ENCODE measurements at regions not wholly inside any gene's neighbourhood (a gene's known extent, or its start where the extent isn't known, plus 50 kb on each side); places are given as distances from the start of the nearest gene placed in this dataset.
"Not testable (repeated sequence)": the region's sequence is repeated elsewhere in the genome, so short reads cannot be mapped to it uniquely, and the experiment has no call there.

DNA sequence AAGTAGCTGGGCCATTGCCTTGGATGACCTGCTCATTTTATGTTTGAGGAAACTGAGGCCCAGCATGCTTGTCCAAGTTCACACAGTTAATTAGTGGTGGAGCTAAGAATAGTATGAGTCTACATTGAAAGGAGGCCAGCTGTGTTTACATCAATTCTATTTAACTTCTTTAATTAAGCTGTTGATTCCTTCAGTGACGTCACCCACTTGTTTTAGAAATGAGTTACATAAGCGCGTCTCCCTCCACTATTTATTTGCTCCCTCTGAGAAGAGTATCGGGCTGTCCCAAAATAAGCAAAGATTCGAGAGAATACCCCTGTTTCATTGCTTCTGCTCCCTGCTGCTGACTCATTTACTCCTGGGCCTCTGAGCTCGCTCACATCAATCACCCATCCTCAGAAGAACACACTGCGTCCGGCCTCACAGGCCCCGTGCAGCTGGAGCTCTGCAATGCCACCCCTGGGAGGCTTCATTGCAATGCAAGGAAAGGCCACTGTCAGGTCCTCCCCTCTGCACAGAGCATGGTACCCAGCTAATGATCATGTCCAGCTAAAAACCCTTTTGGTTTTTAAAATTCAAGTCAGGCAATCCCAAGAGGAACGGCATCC lies 74.8 kb upstream of the BMP2 start:
- DNase-seq: no peak

DNA sequence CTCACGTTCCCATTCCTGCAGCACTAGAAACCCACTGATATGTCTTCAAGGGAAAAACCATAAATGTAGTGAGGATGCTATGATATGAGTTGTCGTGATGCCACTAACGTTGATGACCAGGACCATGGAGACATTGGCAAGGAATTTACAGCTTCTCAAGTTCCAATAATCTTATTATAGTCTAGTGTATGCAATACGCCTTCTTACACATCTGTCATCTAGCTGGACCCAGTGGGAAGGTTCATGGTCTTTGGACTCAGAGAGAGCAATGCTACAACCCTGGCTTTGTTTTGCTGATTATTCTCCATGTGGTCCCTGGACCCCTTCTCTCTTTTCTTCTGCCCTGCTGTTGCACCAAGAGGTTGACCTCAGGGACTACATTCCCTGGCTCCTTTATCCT lies 76.0 kb upstream of the BMP2 start:
- no peak for DNase-seq

DNA sequence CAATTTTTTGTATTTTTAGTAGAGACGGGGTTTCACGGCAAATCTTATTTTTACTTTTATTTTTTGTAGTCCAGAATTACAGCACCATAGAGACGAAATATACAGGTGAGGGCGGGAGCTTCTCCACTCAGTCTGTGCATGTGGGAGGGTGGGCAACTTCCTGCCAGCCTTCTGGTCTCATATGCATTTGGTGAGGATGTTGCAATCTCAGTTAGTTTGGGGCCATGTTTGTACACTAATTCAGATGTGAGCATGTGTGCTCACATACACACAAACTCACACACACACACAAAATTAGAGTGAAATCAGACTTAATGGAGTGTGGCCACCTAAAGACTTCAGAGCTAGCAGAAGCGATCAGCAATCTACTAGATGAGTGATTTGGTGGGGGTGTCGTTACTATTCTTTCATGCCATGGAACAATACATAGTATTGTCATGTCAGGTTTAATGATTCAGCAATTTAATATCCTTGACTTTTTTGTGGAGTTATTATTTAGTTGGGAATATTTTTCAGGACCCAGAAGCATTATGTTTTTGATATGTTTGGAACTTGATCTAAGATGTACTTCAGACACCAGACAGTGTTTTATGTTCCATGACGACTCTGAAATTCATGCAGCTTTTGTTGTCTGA lies 78.0 kb upstream of the BMP2 start:
- DNase-seq: no peak

DNA sequence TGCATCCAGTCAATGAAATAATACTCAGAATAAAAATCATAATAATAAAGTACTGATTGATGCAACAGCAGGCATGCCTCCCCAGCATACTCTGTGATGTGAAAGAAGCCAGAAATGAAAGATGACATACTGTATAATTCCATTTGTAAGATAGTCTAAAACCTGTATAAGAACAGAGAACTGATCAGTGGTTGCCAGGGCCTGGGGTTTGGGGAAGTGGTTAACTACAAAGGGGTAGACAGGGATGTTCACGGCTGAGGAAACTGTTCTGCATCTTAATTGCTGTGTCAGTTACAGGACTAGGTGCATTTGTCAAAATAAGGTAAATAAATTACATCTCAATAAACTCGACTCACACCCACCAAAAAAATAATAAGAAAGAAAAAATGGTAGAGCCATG lies 81.3 kb upstream of the BMP2 start:
- no peak for DNase-seq

DNA sequence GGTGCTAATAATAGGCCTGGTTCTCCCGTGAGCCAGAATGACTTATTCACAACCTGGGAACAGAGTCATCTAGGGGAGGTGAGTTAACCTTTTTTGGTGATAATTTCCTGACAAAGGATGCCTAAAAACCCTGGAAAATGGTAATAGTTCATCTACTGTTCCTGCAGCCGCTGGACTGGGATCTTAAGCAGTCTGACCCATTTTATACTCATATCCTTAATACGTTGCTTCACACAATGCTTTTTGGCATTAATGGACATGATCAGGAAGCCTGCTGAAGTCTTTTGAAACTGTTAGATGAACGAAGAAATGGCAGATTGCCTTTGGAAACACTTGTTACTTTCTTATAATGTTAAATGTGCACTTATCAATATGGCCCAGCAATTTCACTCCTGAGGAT lies 81.9 kb upstream of the BMP2 start:
- no peak for DNase-seq

DNA sequence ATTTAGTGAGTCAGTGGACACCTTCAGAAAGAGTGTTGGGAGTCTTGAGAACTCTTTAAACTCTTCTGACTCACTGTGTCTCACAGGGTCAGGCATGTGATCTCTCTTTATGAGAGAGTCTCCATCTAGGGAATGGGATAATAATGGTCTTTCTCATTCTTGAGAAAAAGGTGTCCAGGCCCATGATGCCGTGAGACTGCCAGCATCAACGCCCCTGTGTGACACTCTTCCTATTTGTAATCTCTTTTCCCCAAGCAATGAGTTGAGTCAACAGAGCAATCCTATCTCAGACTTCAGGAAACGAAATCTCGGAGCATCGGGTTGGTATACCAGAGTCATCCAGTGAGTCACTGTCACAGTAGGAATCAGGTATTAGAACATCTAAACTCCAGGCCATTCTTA lies 82.3 kb upstream of the BMP2 start:
- DNase-seq: no peak

DNA sequence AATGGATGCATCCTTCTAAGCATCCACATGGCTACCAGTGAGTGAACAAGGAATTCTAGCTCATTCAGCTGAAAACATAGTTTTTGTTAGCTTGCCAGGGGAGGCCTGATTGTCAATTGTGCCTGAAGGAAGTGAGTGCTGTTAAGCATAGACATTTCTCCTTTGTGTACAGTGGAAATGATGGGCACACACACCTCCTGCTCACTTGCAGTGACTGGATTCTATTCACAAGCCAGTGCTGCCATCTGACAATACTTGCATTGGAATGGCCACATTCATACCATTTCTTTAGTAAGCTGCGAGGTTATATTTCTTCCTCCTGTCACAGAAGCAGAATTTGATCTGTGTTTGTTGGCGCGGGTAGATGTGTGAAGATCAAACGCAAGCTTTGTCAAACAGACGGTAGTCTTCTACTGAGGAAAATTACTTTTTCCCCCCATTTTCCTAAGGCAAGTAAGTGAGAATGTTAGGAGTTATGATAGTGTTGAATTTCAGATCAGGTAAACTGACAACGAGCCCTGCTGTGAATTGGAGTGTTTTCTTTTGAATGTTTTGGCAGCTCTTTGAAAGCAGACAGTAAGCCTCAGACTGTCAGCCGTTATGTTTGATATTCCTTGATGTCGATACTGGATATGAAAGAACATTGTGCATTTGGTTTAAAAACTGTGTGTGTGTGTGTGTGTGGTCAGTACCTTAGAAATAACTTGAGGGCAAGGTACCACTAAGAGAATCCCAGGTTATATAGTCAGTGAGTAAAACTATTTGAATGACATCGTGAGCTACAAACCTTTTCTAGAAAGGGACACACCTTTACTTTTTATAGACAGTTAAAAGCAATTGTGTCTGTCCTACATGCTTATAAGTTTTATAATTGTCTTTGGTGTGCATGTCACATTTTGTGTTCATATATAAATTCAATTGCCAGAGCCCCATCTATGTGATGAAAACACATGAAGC lies 84.2 kb upstream of the BMP2 start:
- no peak for DNase-seq

DNA sequence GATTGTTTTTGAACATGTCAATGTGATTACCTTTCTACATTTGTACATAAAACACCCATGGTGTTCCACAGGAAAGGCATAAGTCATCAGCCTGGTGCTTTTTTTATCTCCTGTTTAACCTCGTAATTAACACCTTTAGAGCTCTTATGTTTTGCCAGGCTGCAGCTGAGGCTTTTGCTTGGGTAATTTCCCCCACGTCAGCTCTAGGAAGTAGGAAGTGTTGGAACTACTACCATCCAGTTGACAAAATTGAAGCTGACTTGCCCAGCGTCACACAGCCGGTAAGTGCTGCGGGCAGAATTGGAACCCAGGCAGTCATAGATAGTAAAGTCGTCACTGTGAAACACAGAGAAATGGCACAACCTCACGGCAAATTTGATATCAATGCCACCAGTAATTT lies 86.6 kb upstream of the BMP2 start:
- no peak for DNase-seq

DNA sequence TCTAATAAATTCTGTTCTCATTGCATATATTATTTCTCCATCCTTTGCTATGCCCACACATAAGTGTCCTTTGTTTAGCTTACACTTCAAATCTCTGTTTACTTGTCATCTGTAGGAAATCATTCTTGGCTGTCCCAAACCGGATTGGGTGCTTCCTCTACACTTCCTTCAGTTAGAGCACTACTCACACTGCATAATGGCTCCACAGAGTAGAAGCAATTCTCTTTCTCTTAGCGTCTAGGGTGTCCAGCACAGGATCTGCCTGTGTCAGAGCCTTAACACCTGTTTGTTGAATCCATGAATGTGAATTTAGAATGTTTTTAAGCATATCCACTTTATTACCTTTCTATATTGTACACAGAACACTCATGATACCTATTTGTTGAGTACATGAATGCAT lies 87.0 kb upstream of the BMP2 start:
- DNase-seq: no peak

DNA sequence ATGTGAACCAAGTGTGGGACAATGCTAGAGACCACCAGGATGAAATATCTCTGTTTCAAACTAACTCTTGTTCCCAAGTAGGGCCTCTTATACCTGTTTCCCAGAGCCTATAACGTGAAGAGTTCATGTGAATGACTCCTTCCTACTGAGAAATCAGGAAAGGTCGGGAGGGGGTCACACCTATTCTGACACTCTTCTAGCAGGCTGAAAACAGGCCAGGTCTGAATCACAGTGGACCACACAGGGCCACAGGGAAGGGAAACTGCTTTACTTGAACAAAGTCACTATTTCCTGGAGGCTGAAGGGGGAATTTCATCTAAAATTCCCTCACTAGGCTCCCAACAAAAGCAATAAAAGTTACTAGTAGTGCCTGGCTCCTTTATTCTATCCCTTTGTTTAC lies 88.4 kb upstream of the BMP2 start:
- DNase-seq: no peak

DNA sequence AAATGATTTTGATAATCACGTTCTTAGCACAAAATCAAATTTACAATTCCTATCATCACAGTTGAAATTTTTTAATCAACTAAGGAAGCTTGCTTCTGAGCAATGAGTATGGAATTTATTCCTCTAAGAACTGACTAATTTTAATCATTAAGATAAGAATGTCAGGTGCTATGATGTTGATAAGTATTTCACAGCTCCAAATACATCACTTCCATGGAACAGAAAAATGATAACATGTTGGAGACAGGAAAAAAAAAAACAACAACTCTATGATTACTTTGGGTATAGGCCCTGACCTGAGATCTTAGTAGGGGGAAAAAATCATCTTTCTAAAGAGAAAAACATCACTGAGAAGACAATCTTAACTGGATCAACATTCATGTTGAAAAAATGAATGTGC lies 89.4 kb upstream of the BMP2 start:
- no peak for DNase-seq

DNA sequence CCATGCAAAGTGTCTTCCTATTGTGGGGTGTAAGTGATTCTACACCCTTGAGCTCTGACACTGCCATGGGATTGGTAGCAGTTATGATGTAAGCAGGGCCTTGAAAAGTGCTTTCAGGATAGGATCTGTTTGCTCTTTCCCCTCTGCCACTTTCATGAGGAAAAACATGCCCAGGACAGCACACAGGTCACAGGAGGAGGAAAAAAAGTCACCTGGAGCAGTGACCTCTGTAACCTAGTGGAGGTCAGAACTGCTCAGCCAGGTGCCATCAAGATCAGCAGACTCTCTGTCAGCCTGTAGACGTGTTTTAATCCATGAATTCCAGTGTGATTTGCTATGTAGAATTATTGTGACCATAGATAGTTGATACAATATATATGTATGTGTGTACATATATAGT lies 92.7 kb upstream of the BMP2 start:
- DNase-seq: no peak

DNA sequence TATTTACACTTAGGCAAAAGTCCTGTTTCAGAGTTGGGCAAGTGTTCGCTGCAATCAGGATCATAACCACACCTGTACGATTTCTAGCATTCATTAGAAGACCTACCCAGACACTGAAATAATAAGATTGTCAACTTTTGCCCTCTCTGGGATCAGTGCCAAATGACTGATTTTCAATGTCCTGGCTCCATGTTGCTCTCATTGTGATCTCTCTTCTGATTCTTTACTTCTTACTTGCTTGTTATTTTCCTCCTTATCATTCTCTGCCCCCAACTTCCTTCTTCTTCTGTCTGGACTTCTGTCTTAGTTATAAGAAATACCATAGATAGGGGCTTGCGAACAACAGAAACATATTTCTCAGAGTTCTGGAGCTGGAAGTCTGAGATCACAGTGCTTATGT lies 94.4 kb upstream of the BMP2 start:
- DNase-seq: no peak

DNA sequence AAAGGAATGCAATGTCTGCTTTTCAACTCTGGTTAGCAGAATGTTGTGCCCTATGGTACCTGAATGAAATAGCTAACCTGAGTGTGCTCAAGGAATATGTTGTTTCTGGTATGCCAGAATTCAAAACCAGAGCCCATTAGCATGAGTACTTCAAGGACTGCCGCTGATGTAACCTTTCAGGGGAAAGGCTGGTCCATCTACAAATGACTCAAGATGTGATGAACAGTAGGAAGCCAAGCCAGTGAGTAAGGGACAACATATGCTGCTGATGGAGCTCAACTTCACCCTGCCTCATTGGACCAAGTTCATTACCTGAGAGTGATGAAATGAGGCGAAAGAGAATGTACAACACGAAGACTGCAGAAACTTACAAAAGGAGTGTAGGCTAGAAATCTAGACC lies 95.7 kb upstream of the BMP2 start:
- no peak for DNase-seq

DNA sequence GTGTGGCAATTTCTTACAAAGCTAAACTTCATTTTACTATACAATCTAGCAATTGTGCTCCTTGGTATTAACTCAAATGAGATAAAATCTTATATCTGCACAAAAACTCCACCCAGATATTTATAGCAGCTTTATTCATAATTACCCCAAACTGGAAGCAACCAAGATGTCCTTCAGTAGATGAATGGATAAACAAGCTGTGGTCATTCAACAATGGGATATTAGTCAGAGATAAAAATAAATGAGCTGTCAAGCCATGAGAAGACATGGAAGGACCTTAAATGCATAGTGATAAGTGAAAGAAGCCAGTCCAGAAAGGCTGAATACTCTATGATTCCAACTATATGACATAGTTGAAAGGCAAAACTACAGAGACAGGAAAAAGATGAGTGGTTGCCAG lies 98.9 kb upstream of the BMP2 start:
- DNase-seq: no peak

DNA sequence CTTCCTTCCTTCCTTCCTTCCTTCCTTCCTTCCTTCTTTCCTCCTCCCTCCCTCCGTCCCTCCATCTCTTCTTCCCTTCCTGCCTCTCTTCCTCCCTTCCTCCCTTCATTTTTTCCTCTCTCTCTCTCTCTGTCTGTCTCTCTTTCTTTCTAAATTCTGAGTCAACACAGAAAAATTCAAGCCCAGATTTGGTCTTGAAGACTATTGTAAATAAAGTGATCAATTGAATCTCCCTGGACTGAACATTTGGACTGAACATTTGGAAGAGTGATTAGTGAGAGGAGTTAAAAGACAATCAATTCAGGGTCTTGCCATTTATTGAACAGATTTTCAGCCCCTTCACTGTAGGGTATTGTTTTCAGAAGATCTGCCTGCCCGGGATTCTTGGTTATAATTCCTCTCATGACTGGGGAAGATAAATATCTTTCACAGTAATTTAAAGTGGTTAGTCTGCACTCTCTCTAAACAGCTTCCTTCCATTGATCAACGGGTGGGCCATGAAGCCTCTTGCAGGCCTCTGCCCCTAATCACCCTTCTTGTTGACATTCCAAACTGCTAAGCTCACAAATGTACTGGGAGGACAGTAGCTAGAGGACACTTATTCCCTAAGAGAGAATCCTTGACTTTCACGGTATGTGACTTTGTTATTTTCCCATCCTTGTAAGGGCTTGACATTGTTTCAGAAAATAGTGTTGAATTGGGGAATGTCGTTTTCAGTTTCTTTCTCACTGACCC lies 101.7 kb upstream of the BMP2 start:
- no peak for DNase-seq

DNA sequence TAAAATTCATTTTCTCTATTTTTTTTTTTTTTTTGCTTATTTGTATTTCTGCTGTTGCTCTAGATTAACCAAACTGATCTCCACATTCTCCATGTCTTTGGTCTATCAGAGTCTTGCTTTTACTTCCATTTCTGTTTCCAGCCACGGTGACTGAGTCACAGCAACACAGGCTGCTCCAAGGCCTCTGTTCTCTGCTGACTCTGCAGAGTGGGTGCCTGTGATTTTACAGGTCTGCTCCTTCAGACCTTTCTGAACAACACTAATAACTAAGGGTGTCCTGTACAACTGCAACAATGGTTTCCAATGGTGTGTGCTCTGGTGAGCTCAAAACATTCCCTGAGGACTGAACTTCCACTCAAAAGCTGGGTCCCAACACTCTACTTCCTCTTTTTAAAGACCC lies 102.3 kb upstream of the BMP2 start:
- DNase-seq: no peak

DNA sequence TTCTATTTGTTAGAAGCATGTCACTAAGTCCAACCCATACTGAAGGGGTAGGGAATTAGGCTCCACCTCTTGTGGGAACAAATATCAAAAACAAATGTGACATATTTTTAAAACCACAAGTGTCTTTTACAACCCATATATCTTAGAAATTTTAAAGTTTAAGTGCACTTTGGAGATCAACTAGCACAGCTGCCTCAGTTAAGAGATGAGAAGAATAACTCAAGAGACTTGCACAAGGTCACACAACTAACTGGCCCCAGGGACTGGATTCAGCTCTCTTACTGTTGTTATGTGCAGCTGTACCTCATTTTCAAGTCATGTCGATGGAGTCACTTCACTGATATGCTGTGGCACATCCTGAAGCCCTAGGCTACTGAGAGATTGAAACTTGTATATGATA lies 102.9 kb upstream of the BMP2 start:
- DNase-seq: no peak

DNA sequence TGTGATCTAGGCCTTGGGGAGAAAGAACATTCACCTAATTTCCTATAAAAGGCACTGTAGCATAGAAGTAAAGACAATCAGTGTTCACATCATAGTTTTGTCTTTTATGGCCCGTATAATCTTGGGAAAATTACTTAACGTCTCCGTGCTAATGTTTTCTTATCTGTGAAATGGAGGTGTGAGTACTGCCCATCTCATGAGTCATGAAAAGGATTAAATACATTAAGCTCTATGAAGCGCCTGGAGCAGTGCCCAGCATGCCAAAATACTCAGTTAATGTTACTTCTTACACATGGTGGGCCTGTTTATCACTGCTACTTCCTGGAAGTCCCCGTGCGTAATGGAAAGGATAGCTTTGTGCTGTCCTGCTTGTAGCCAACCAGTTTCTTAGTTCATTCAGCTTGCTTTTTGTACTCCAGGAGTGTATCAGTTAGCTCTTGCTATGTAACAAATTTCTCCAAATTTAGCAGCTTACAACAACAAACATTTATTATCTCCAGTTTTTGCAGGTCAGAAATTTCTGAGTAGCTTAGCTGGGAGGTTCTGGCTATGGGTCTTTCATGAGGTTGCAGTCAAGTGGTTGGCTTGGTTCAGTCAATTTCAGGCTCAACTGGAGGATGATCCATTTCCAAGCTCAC lies 103.6 kb upstream of the BMP2 start:
- DNase-seq: no peak

DNA sequence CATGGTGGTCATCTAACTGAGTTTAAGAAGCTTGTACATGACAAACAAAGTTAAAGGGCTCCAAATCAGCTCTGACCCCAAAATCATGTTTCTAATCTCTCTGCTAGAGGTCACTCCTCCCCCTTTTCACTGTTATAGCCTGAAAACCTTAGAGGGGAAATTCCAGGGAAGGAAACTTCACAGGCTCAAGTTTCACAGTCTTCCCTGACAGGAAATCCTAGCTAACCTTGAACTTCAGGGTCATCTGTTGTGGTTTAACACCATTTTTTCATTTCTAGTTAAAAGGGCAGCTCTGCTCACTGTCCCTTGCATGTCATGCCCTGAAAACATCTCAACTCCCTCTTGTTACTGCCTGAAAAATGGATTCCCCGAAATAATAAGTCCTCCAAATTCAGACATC lies 104.4 kb upstream of the BMP2 start:
- DNase-seq: no peak

DNA sequence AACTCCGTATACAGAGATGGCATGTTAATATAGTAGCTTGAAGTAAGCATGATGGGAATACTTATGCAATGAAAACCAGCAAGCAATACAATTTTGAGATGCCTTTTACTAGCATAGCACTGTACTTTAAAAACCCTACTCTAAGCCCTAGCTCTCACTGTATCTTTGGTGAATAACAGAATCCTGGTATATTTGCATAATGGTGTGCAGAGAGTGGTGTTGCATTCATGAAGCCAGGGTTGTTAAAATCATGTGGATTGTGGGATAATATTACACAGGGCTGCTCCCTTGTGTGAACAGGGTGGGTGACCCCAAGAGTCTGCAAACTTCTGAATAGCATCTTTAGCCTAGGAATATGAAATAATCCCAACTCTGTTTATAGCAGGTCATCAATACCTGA lies 105.2 kb upstream of the BMP2 start:
- no peak for DNase-seq

DNA sequence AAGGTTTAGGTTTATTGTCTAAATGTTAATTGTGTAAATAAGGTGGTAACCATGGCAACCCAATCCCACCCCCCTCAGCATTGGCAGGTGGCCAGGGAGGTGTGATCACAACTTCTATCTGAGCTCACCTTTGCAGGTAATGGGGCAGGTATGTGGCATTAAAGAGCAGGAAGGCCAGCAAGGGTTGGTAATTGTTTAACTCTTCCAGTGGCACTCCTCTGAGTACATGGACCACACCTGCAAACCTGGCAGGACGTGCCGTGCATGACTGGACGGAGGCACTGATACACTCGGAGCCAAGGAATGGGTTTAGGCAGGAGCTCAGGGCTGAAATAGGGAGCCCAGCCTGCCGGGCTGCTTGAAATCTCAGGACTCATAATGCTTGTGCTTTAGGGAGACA lies 107.0 kb upstream of the BMP2 start:
- no peak for DNase-seq

DNA sequence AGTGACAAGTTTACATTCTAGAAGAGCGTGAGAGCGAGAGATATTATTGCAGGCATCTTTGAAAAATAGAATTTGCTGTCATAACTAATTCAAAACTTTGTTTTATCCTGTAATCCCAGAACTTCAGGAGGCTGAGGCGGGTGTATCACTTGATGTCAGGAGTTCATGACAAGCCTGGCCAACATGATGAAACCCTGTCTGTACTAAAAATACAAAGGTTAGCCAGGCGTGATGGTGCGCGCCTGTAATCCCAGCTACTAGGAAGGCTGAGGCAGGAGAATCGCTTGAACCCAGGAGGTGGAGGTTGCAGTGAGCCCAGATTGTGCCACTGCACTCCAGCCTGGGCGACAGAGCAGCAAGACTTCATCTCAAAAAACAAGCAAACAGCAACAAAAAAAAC lies 108.6 kb upstream of the BMP2 start:
- not testable (repeated sequence) for DNase-seq

Data from RPMI8226 (cell line).